ENCODE measurements at regions not wholly inside any gene's neighbourhood (a gene's known extent, or its start where the extent isn't known, plus 50 kb on each side); places are given as distances from the start of the nearest gene placed in this dataset.
"Not testable (repeated sequence)": the region's sequence is repeated elsewhere in the genome, so short reads cannot be mapped to it uniquely, and the experiment has no call there.

DNA sequence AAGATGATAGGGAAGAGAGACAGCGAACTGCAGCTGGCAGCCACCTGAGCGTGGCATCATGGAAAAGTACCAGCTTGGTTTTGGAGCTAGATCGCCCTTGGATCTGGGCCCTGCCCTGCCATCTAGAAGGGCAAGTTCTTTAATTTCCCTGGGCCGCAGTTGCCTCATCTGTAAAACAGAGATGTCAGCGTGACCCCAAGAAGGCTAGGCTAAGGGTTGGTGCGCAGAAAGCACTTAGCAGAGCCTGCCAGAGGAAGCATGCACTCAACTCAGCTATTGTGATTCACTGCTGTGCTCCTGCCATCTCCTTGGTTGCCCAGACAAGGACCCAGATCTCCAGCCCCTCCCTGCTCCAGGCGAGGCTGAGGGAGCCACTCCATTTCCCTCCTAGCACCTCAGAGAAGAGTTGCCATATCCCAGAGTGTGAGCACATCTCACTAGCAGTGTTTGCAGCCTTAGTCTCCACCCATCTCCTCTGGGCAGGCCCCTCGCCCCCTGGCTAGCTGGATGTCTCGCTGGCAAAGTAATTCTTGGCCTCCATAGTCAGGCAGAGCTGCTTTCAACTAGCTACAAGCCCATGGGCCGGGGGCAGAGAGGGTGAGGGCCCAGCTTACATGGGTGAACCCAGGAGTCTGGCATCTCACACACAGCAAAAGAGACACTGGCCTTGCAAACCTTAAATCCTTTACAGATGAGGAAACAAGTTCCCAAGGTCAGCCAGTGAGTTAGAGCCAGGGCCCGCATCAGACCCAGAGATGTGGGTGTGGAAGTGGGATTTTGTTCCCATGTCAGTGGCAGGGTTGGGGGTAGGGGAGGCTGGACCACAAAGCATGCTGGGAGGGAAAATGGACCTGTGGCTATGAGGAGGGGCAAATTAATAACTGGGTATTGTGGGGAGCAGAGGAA, 280.7 kb upstream of the TLE3 start:
- in situ Hi-C loops (cut with HindIII; ENCODE audit: low sequenced_read_pairs), result no loop called here

DNA sequence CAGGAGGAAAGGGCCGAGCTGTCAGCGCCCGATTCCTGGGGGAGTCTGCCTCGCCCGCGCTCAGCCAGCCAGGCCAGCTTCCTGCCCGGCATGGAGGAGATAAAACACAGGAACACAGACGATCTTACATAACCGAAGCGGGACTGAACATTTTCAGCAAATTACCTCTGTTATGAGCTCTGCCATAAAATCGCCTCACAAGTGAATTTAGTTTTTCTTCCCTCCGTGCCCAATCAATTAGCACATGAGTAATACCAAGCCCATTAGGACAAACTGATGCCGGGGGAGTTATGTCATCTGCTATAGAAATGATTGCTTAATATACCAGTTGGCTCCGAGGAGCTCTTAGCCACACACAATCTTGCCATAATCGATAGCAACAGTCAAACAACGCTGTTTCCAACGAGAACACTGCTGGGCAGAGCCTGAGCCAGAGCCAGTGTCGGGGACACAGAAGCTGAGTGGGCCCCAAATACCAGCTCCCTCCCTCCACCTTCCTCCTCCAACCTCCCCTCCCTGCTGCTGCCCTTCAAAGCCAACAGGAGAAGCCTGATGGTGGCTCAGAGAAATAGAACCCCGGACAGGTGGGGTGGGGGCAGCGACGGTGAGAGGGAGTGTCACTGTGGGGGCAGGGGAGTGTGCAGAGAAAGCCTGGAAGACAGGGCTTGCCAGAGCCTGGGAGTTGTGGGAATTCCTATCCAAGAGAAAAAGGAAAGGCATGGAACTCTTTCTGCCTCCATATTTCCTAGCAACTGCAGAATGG, 279.4 kb upstream of the TLE3 start:
- in situ Hi-C loops (cut with HindIII; ENCODE audit: low sequenced_read_pairs), result no loop called here

DNA sequence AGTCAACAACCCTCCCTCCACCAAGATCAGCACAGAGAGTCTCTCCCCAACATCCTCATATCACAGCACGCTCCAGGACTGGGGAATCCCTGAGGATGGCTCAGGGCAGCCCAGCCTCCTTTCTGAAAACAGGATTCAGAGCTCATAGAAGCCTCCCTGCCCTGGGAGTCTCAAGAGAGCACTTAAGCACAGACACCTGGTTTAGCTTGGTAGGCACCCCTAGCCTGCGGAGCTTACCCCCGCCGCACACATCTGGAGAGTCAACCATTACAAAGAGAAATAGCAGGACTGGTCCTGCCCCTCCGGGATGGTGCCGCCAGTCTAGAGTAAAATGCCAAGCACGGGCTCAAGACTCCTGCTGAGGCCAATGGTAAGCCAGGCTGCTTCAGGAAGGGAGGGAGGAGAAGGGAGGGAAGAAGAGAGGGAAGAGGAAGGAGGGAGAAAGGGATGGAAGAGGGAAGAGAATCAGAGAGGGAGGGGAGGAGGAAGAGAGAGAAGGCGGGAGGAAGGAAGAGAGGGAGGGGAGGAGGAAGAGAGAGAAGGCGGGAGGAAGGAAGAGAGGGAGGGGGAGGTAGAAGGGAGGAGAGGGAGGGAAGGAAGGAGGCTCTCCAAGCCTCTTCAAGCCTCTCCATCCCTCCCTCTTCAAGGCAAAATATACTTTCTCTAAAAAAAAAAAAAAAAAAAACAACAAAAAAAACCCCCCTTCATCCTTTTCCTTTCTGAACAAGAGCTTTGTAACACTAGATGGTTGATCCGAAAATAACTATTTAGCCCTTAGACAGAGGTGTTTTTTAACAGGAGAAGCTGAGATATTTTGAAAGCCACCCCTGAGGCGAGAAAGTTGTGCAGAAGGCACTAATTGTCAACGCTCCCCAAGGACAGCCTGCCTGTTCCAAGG, 278.6 kb upstream of the TLE3 start:
- in situ Hi-C loops (cut with HindIII; ENCODE audit: low sequenced_read_pairs), result no loop called here

DNA sequence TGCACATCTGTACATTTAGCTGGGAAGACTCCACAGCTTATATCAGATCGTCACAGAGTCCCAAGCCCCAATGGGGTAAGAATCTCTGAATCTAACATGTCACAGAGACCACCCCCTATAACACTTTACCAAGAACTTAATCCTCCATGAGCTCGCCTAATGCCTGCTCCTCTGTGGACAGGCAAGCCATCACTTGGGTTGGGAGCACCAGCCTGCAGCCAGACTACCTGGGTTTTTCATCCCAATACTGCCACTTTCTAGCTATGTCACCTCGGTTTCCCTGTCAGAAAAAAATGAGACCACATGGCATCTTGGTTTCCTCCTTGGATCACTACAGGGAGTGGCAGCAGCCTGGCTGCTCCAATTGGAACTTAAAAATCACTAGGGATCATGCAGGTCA, 277.9 kb upstream of the TLE3 start:
- in situ Hi-C loops (cut with HindIII; ENCODE audit: low sequenced_read_pairs), result no loop called here

DNA sequence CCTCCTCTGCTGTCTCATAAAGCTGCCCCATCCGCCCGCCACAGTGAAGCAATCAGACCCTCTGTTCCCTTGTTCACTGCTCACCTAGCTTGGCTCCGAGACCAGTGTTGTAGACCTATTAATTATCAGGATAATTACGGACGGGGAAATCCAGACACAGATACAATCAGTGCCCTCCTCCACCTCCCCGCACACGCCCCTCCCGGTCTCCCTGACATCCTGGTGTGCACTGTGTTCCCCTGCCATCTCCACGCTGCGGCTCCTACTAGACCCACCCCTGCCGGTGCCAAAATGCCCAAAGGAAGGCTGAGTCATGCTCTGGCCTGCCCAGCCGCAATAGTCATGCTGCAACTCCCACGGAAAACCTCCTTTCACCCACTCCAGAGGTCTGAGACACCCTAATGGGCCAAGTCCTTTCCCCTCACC, 277.3 kb upstream of the TLE3 start:
- in situ Hi-C loops (cut with HindIII; ENCODE audit: low sequenced_read_pairs), result no loop called here

DNA sequence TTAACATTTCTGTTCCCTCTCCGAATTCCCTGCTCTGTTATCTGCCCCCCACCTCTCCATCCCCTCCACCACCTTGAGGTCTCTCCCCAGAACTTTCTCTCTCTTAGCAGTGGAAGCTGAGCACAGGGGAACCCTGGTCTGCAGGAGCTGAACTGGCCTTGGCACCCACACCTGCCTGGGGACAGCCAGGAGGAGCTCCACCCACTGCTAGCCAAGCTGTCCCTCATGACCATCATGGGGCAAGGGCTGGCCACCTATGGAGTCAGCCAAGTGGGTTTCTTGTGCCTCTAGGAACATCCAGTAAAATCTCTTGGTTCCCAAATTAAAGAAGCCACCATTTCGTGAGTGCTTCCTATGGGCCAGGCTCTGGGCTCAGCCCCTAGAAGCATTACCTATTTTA, 276.4 kb upstream of the TLE3 start:
- in situ Hi-C loops (cut with HindIII; ENCODE audit: low sequenced_read_pairs), result no loop called here

DNA sequence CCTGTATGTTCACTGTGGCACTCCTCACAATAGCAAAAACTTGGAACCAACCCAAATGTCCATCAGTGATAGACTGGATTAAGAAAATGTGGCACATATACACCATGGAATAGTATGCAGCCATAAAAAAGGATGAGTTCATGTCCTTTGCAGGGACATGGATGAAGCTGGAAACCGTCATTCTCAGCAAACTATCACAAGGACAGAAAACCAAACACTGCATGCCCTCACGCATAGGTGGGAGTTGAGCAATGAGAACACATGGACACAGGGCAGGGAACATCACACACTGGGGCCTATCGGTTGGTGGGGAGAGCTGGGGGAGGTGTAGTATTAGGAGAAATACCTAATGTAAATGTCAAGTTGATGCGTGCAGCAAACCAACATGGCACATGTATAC, 275.7 kb upstream of the TLE3 start:
- in situ Hi-C loops (cut with HindIII; ENCODE audit: low sequenced_read_pairs), result not testable (repeated sequence)

DNA sequence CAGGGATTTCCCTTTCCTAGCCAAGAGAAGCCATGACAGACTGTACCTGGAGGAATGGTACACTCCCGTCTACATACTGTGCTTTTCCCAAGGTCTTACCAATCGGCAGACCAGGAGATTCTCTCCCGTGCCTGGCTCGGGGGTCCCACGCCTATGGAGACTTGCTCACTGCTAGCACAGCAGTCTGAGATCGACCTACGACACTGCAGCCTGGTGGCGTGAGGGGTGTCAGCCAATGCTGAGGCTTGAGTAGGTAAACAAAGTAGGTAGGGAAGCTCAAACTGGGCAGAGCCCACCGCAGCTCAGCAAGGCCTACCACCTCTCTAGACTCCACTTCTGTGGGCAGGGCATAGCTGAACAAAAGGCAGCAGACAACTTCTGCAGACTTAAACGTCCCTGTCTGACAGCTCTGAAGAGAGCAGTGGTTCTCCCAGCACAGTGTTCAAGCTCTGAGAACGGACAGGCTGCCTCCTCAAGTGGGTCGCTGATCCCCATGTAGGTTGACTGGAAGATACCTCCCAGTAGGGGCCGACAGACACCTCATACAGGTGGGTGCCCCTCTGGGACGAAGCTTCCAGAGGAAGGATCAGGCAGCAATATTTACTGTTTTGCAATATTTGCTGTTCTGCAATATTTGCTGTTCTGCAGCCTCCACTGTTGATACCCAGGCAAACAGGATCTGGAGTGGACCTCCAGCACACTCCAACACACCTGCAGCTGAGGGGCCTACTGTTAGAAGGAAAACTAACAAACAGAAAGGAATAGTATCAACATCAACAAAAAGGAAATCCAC, 270.4 kb upstream of the TLE3 start:
- in situ Hi-C loops (cut with HindIII; ENCODE audit: low sequenced_read_pairs), result not testable (repeated sequence)

DNA sequence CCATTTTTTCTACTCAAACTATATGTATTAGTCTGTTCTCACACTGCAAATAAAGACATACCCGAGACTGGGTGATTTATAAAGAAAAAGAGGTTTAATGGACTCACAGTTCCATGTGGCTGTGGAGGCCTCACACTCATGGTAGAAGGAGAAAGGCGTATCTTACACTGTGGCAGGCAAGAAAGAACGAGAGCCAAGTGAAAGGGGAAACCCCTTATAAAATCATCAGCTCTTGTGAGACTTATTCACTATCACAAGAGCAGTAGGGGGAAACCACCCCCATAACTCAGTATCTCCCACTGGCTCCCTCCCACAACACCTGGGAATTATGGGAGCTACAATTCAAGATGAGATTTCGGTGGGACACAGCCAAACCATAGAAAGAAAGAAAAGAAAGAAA, 266.3 kb upstream of the TLE3 start:
- in situ Hi-C loops (cut with HindIII; ENCODE audit: low sequenced_read_pairs), result not testable (repeated sequence)

DNA sequence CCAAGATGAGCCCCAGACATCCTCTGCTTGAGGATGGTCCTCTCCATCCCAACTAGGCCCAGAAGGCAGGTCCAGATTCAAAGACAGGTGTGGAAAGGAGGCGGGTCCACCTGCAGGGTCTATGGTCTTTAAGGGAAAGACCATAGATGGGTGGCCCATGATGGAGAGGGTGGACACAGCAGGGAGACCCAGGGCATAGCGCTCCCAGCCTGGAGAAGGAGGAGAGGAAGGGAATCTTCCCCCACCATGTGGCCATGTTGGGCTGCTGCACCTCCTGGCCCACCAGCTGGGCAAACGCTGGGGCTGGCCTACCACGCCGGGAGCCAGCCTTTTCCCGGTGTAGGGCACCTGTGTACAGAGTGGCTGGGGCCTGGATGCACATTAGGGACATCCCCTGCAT, 265.2 kb upstream of the TLE3 start:
- in situ Hi-C loops (cut with HindIII; ENCODE audit: low sequenced_read_pairs), result no loop called here

DNA sequence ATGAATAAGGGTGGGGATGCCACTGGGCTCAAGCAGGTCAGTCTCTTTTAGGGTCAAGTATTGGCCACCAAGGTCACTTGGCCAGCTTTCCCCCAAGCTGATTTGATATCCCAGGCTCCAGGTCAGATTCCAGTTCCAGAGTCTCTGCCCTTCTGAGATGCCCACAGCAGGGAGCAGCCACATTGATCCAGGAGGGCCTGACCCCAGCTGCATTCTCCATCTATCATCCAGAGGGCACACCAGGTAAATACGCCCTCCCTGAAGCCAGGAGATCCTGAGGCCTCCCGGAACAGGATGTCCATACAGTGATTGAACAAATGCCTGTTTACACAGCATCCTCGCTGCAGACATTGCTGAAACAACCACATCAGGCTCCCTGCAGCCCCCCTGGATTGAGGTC, 264.6 kb upstream of the TLE3 start:
- in situ Hi-C loops (cut with HindIII; ENCODE audit: low sequenced_read_pairs), result no loop called here

DNA sequence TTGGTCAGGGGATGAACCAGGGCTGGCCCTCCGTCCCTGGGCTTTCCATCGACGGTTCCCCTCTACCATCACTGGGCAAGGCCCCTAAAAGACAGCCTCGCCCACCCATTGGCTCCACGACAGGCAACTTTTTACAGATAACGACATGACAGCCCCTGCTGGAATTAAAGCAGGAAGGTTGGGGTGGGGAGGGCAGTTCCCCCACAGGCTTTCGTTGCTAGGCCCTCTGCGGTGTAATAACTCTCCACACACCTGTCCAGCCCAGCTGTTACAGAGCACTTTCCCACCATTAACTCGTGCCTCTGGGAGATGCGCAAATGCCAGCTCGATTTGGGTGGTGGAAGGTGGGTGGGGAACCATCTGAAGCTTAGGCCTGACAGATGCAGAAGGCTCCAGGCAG, 264.2 kb upstream of the TLE3 start:
- in situ Hi-C loops (cut with HindIII; ENCODE audit: low sequenced_read_pairs), result no loop called here

DNA sequence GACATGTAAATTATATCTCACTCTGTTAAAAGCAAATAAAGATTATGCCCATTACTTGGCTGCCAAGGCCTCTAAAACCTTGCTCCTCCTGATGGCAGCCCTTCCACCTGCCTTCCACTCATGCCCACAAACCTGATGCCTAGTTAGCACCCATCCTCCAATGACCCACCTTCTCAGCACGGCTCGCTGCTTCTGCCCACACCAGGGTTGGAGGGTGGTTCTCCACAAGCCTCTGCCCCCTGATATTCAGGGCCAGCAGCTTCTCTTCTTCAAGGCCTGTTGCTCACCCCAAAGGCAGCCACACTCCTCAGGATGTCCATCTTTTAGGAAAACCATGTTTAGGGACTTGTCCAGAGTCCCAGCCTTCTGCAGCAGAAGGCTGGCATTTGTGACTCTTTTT, 263.4 kb upstream of the TLE3 start:
- in situ Hi-C loops (cut with HindIII; ENCODE audit: low sequenced_read_pairs), result no loop called here

DNA sequence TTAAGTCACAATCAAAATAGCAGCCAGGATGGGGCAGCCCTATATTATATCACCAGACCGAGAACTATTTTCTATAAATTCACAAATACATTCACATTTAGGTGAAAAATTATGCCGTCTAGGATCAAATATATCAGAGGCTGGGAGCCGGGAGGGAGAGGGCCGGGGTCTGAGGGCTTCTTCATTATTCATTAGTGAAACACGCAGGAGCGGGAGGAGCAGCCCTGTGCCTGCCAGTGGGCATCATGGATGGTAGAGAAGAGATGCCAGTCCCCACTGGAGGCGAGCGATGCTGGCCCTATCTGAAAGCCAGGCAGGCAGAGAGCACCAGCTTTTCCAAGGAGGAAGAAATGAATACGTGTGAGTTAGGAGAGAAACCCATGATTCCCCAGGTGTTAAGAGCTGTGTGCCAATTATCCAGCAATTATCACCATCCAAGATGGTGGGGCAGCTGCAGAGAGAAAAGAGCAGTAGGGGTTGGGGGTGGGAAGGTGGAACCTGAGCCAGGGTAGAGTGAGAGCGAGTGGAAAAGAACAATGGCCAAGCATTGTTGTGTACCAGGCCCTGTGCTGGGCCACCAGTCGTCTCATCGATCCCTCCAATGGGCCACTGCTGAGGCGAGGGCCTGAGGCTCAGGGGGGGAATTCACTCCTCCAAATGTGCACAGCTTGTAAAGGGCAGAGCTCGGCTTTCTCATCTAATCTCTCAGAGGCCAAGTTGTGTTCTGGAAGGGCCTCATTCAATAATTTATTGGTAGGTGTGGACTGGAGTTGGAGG, 261.3 kb upstream of the TLE3 start:
- in situ Hi-C loops (cut with HindIII; ENCODE audit: low sequenced_read_pairs), result no loop called here

DNA sequence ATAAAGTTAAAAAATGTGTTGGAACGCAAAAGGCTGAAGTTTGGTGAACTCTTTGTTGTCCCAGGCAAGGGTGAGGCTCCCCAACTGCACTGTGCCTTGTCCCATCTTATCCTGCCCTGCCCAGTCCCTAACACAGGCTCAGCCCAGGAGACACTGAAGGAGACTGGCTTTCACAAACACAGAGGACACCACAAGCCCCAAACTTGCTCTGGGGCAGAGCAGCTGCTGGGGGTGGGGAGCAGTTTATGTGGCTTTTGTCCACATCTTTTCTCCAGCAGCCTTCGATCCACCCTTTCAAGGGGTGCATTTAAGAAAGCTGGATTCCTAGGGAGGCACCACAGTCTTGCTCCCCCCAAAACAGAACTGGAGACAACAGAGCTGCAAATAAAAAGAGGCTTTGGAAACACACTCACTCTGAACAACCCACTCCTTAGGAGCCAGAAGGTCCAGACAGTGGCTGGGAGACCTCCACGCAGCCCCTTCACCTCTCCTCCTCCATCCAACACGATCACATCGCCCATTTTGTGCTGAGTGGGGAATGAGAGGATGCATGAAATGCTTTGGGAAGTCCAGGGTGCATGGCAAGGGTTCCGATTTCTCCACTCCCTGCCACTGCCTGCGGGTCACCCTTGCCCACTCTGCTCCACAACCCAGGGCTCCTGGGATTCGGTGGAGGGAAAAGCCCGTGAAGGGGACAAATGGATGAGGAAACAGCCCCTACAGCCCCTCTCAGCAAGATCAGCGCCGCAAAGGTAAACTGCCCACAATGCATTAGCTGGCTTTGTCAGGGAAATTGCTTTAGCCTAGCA, 260.5 kb upstream of the TLE3 start:
- in situ Hi-C loops (cut with HindIII; ENCODE audit: low sequenced_read_pairs), result no loop called here

DNA sequence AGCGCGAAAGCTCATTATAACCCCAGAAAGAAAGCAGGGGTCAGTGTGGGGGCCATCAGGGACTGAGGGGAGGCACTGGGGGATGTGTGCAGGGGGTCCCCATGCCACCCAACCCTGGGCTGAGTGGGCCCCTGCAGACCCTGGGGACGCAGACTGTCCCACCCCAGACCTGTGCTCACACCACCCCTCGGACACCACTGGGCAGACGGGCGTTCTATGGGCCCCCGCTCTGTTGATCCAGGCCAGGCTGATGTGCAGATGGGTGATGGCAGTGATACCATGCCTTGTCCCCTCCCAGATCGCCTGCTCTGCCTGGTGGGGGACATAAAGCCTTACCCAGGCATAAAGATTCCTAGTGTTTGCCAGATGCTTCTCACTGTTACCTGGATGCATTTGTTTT, 259.7 kb upstream of the TLE3 start:
- in situ Hi-C loops (cut with HindIII; ENCODE audit: low sequenced_read_pairs), result no loop called here

DNA sequence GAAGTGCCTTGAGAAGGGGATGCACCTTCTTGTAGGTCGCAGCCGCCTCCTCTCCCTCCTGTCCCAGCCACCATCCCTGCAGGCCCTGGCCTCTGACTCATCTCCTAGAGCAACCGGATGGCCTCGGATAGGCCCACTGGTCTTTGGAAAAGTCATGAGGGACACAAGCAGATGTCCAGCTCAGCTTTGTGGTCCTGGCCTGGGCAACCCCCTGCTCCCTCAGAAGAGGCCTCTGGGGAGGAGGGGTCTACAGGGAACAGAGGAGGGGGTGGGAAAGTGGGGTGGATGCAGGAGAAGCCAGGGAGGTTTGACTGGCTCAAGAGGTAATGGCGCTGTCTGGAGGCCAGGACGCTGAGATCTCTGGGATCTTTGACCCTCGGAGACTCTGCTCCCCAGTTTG, 259.2 kb upstream of the TLE3 start:
- in situ Hi-C loops (cut with HindIII; ENCODE audit: low sequenced_read_pairs), result no loop called here

DNA sequence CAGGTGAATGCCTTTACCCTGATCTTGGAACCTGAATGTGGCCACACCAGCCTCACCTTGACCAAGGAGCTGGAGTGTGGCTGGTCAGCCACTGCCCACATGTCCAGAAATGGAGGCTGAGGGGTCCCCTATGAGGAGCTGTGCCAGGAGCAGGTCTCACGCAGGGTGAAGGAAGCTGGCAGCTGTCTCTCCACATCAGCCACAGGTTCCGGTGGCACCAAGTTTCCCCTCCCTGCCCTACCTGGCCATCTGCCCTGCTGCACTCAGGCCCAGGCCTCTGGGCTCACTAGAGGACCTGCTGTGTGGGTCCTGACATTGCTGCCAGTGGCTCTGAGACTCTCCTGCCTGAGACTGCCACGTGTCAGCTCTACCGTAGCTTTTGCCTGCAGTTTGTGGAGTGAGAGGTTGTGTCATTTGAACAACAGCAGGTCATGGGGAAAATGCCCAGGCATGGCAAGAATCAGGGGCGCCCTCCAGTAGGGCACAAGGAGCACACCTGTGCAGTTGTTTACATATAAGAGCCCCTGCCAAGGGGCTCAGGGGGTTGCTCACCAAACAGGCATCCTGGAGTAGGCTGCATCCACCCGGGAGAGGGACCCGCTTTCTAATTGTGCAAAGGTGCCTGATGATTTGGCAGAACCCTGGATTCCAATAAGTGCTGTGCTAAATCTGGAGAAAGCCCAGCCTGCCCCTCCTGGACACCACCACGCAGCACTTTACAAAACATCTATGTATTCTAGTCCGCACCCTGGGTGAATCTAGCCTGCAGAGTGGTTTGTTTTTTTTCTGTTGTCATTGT, 258.5 kb upstream of the TLE3 start:
- in situ Hi-C loops (cut with HindIII; ENCODE audit: low sequenced_read_pairs), result no loop called here

Data from DLD1 (cell line).